T47D (cell line): ENCODE measurements at regions not wholly inside any gene's neighbourhood (a gene's known extent, or its start where the extent isn't known, plus 50 kb on each side); places are given as distances from the start of the nearest gene placed in this dataset.

Experiments used
- DNase-seq, 2 experiments: peaks; one replicate each; pipeline versions ENCODE4 v3.0.0 to v3.0.0-alpha.2; 2011 to 2012; ENCODE audit warnings: low read depth in 1 of 2, low spot score in 1 of 2
- JUND ChIP-seq: IDR thresholded peaks from 2 replicates; pipeline ENCODE4 v1.6.1; 2012; ENCODE audit warnings: low read depth
- in situ Hi-C: cut with HindIII; loops from 2 replicates; pipeline ENCODE4 v1.10.0; 2016; ENCODE audit warnings: low sequenced_read_pairs, low pct_unique_long_range_greater_than_20kb

DNA sequence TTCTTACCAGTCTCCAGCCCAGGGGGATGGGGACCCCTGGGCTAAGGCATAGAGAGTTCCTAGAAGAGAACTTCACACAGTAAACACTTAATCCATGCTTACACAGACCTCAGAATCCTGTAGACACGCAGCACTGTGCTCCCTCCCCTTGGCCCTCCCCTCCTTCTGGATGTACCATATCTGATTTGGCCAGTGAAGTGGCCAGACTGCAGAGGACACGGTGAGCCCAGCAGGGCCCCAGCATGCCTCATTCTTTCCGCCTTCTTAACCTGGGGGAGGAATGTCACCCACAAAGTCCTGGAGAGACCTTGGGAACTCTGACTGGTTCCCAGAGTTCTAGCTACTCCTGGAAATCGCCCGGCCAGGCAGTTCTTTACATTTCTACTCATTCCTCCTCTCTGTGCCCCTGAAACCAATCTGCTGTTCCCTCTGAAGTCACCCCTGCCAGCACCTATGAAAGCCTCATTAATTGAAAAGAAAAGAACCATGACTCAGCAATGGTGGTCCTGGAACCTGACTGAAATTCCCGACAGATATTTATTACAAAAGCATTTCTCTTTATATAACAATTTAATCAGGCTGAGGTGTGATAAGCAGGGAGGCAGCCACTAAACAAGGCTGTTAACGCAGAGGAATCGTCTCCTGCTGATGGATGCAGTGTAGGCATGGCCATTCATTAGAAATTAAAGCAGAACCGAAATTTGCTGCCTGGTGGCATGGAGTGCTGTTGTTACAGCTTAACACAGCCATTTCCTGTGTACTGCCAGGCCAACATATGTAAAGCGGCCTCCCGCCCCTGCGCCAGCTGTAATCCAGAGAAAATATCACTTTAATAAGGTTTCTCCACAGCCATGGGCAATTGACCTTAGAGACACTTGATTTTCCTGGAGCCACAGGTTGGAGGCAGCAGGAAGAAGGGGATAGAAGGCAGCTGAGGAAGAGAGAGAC is 74.6 kb upstream of the KCND3 start:
- in situ Hi-C loops = no loop called here
- peak; percentile 6 to 55 for DNase-seq
- TF ChIP-seq JUND = no peak

DNA sequence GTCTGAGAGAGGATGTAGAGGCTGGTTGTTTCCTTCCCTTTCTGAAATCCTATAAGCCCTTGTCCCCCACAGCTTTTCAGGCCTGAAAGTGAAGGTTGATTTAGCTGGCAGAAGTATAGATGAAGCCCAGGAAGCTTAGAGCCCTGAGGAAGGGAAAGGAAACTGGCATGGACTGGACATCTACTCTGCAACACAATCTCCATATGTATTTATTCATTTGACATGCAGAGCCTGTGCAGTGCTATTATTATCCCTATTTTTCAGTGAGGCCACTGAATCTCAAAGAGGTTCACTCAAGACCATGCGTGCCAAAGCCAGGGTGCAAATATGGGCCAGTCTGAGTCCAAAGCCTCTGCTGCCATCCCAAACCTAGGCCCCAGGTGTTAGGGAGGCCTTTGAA is 78.5 kb upstream of the KCND3 start:
- no peak for DNase-seq
- no peak for TF ChIP-seq JUND
- in situ Hi-C loops = no loop called here

DNA sequence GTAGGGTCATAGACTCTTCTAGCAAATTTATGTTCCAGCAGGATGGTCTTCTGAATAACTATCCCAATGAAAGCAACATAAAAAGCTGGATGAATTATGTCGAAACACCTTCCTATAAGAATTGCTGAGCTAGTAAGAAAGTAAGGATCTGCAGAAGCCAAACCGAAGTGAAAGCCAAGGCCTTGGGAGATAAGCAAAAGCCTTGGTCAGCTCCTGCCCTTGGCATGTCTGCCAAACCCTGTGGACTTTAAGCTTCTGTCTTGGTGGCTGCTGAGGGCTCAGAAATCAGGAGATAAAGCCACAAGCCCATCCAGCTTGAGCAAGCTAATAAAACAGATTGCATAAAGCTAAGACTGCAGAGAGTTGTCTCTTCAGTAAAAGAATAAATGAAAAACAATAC is 81.2 kb upstream of the KCND3 start:
- TF ChIP-seq JUND = no peak
- no peak for DNase-seq
- in situ Hi-C loops = no loop called here

DNA sequence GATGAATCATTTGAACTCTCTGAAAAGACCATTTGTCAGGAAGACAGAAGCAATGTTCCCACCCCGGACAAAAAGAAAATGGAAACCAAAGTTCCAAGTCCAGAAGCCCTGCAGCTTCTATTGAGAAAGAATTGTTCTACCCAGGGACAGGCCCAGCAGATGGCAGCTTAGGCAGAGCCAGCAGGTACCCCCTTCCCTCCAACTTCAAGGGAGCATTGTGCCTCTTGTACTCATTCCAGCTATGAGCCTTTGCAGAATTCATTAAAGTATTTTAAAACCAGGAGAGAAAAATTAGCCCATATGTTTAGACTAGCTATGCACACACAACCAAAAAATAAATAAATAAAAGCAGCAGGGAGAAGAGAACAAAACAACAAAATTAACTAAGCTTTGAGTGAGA is 85.2 kb upstream of the KCND3 start:
- TF ChIP-seq JUND = no peak
- in situ Hi-C loops = no loop called here
- no peak for DNase-seq

DNA sequence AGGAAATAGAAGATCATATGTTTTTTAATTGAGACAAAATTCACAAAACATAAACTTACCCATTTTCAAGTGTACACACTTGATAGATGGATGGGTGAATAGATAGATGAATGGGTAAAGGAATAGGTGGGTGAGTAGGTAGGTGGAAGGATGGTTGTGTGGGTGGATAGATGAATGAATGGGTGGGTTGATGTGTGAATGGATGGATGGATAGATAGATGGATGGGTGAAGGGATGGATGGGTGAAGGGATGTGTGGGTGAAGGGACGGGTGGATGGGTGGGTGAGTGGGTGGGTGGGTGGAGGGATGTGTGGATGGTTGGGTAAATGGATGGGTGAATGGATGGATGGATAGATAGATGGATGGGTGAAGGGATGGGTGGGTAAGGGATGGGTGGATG is 86.1 kb upstream of the KCND3 start:
- DNase-seq = no peak
- no peak for TF ChIP-seq JUND
- in situ Hi-C loops = no loop called here

DNA sequence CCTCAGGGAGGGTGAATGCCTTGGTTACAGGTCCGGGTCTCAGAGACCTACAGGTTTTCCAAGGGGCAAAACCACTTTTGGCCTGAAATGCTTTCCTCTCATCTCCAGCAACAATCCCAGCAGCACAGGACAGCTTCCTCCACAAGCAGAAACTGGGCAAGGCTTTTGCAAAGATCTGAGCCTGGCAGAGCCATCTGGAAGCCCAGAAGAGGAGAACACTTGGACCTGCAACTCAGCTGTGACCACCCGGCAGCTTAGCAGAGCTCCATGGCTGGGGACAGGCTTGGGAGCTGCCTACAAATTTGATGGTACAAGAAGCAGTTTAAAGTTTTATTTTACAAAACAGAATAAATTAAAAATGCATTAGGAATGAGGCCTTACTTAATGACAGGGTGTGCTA is 90.0 kb upstream of the KCND3 start:
- in situ Hi-C loops = no loop called here
- TF ChIP-seq JUND = no peak
- DNase-seq = no peak

DNA sequence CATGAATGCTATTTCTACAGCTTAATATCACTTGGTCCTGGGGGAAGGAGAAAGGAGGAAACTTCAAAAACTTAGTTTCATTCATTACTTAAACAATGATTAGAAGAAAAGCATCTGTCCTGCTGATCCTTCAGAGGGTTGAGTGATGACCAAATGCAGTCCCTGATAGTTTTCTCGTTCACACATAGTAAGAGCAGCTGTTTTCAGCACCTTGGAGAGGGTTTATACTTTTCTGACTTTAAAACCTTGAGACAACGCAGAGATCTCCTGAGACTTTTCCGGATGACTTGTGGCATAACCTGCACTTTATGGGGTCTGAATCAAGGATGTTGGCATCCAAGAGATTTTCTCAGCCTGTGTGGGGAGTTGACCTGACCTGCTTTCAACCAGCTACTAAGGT is 94.0 kb upstream of the KCND3 start:
- DNase-seq = peak in 1 of 2 experiments; percentile 48
- TF ChIP-seq JUND = no peak
- in situ Hi-C loops = no loop called here

DNA sequence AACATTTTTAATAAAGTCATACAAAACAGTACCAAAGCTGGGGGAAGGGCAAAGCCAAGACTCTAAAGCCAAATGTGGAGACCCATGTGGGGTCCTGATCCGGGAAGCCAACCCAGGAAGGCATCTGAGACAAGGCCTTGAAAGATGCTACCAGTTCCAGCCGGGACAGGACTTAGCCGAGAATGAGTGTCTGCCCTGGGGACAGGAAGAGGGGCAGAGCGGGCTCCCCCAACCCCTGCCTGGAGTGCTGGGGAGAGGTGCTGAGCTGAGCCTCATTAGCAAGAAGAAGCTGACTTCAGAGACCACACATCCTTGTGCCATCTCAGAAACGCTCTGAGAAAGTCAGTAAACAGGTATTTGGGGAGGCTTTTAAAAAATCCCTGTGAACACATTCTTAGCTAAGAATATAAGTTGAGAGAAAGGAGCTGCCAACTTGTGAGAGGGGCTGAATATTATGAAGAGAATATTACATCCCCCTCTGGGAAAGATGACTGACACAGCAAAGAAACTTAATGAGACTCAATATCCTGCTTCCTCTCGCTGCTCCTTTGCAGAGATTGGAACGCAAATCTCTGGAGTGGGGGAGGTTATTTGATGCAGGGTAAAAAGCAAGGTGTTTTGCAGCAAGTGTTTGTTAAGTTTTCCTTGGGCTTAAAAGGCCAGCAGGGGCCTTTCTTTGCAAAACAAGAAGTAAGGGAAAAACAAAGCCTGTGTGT is 103.3 kb upstream of the KCND3 start:
- in situ Hi-C loops = no loop called here
- no peak for TF ChIP-seq JUND
- DNase-seq = no peak

DNA sequence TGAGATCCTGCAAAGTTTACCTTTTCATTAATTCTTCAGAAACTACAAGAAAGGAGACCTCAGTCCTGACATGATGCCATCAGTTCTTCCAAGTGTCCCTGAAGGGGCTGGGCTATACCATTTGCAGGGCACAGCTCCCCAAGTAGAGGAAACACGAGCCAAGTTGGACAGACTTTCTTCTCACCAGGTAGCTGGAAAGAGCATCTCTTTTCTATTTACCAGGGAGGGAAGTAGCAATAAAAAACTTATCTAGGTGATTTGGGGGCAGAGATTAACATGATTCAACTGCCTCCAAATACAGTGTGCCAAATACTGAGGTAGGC is 103.9 kb upstream of the KCND3 start:
- in situ Hi-C loops = no loop called here
- no peak for TF ChIP-seq JUND
- no peak for DNase-seq

DNA sequence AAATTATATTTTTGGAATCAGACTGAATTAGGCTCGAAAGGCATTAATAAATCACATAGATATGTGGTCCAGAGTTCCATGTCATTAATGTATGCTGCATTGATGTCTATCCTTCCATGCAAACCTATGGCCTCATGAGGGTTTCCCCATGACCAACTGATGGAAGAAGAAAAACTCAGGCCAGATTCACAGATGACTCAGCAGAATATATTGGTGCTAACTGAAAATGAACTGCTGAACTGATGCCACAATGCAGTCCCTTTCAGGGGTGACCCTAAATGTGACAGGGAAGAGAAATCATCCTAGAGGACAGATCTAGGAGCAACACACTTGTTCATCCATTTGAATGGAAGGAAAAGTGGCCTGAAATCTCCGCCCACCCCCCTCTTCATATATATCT is 110.5 kb upstream of the KCND3 start:
- DNase-seq = no peak
- TF ChIP-seq JUND = no peak
- in situ Hi-C loops = no loop called here

DNA sequence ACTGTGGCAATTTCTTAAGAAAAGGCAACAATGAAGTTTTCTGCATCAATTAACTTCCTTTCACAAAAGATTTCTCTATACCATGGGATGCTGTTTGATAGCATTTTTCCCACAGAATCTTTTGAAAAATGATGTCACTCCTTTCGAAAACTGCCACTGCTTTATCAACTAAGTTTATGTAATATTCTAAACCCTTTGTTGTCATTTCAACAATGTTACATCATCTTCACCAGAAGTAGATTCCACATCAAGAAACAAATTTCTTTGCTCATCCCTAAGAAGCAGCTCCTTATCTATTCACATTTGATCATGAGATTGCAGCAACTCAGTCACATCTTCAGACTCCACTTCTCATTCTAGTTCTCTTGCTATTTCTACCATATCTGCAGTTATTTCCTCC is 116.1 kb upstream of the KCND3 start:
- in situ Hi-C loops = no loop called here
- TF ChIP-seq JUND = no peak
- no peak for DNase-seq

DNA sequence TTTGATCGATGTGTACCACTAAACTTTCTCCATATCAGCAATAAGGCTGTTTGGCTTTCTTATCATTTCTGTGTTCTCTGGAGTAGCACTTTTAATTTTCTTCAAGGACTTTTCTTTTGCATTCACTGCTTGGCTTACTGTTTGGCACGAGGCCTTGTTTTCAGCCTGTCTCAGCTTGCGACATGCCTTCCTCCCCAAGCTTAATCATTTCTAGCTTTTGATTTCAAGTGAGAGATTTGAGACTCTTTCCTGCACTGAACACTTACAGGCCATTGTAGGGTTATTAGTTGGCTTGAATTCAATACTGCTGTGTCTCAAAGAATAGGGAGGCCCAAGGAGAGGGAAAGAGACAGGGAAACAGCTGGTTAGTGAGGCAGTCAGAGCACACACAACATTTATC is 120.6 kb upstream of the KCND3 start:
- no peak for DNase-seq
- in situ Hi-C loops = no loop called here
- no peak for TF ChIP-seq JUND

DNA sequence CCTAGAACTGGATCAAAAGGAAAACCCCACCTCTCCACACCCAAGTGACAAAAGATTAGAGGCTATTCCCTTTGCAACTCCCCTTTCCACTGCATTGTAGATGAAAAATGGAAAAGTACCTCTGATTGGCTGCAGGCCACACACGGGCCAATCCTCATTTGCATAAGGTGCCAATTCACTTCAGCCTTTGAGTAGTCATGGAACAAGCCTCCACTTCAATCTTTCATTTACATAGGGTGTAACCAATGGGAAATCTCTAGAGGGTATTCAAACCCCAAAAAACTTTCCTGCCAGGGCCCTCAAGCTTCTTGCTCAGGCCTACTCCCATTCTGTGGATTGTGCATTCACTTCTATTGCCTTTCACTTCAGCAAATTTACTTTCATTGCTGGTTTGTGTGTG is 122.3 kb upstream of the KCND3 start:
- no peak for TF ChIP-seq JUND
- no peak for DNase-seq
- in situ Hi-C loops = no loop called here
